HG02852 (cell line): ENCODE measurements at regions not wholly inside any gene's neighbourhood (a gene's known extent, or its start where the extent isn't known, plus 50 kb on each side); places are given as distances from the start of the nearest gene placed in this dataset.

Experiments used
- ATAC-seq: cut with Tn5 transposase; IDR thresholded peaks from one replicate; pipeline ENCODE4 v1.9.1; 2021; ENCODE audit warnings: mild to moderate bottlenecking, moderate library complexity; ENCODE audit not compliant: unreplicated experiment

GRCh38 chr4:167645358-167645757 lies 411.1 kb upstream of the SPOCK3 start:
- ATAC-seq: no peak

- ATAC-seq: no peak
Measured at GRCh38 chr4:167652267-167652666, 418.0 kb upstream of the SPOCK3 start.

GRCh38 chr4:167688660-167689142 lies 403.6 kb upstream of the ANXA10 start:
- no peak for ATAC-seq

GRCh38 chr4:167702391-167702790 lies 389.9 kb upstream of the ANXA10 start:
- ATAC-seq: no peak

- no peak for ATAC-seq
Measured at GRCh38 chr4:167711517-167711916, 380.8 kb upstream of the ANXA10 start.

- ATAC-seq: no peak
Measured at GRCh38 chr4:167713756-167714155, 378.6 kb upstream of the ANXA10 start.

- ATAC-seq: no peak
Measured at GRCh38 chr4:167715176-167715575, 377.2 kb upstream of the ANXA10 start.

GRCh38 chr4:167717495-167717894 lies 374.8 kb upstream of the ANXA10 start:
- no peak for ATAC-seq

GRCh38 chr4:167721617-167722486 lies 370.5 kb upstream of the ANXA10 start:
- no peak for ATAC-seq

- ATAC-seq: no peak
Measured at GRCh38 chr4:167722487-167722808, 369.9 kb upstream of the ANXA10 start.

- no peak for ATAC-seq
Measured at GRCh38 chr4:167724941-167725340, 367.4 kb upstream of the ANXA10 start.

GRCh38 chr4:167730769-167731168 lies 361.6 kb upstream of the ANXA10 start:
- ATAC-seq: no peak

- ATAC-seq: no peak
Measured at GRCh38 chr4:167745024-167745687, 347.2 kb upstream of the ANXA10 start.

- no peak for ATAC-seq
Measured at GRCh38 chr4:167767281-167767680, 325.1 kb upstream of the ANXA10 start.

- no peak for ATAC-seq
Measured at GRCh38 chr4:167774646-167775045, 317.7 kb upstream of the ANXA10 start.

- ATAC-seq: no peak
Measured at GRCh38 chr4:167775375-167775774, 317.0 kb upstream of the ANXA10 start.

GRCh38 chr4:167779280-167779679 lies 313.1 kb upstream of the ANXA10 start:
- no peak for ATAC-seq

- ATAC-seq: no peak
Measured at GRCh38 chr4:167779864-167780263, 312.5 kb upstream of the ANXA10 start.

GRCh38 chr4:167784826-167785225 lies 307.5 kb upstream of the ANXA10 start:
- no peak for ATAC-seq

- no peak for ATAC-seq
Measured at GRCh38 chr4:167785523-167785922, 306.8 kb upstream of the ANXA10 start.

GRCh38 chr4:167786504-167786903 lies 305.8 kb upstream of the ANXA10 start:
- ATAC-seq: no peak

- no peak for ATAC-seq
Measured at GRCh38 chr4:167787231-167787630, 305.1 kb upstream of the ANXA10 start.
